C4-2B (cell line): ENCODE measurements at regions not wholly inside any gene's neighbourhood (a gene's known extent, or its start where the extent isn't known, plus 50 kb on each side); places are given as distances from the start of the nearest gene placed in this dataset.

ENCODE experiments used
- ZFX ChIP-seq: fragments of 450-650 bp; IDR thresholded peaks from 2 replicates; pipeline ENCODE4 v1.6.1; 2017
- TF ChIP-seq, protein P1 (sequence below): fragments of 450-650 bp; conservative IDR thresholded peaks from 2 replicates; pipeline ENCODE4 v1.5.1; 2017; ENCODE audit warnings: mild to moderate bottlenecking

DNA sequence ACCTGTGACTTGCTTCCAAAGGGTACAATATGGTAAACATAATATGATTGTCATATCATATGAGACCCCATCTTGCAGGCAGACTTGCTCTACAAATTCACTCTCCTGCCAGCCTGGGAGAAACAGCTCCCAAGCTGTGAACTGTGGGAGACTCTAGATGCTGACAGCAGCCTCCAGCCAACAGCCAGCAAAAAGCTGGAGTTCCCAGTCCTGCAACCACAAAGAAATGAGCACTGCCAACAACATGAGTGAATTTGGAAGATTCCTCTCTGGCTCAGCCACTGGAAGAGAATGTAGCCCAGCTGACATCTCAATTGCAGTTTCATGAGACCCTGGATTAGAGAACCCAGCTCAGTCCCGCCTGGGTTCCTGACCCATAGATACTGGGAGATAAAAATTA lies 145.4 kb downstream of the QDPR start:
- TF ChIP-seq, protein P1, sequence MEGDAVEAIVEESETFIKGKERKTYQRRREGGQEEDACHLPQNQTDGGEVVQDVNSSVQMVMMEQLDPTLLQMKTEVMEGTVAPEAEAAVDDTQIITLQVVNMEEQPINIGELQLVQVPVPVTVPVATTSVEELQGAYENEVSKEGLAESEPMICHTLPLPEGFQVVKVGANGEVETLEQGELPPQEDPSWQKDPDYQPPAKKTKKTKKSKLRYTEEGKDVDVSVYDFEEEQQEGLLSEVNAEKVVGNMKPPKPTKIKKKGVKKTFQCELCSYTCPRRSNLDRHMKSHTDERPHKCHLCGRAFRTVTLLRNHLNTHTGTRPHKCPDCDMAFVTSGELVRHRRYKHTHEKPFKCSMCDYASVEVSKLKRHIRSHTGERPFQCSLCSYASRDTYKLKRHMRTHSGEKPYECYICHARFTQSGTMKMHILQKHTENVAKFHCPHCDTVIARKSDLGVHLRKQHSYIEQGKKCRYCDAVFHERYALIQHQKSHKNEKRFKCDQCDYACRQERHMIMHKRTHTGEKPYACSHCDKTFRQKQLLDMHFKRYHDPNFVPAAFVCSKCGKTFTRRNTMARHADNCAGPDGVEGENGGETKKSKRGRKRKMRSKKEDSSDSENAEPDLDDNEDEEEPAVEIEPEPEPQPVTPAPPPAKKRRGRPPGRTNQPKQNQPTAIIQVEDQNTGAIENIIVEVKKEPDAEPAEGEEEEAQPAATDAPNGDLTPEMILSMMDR, result no peak
- TF ChIP-seq ZFX, result no peak
